Tibial artery (tissue), 4 donors: ENCODE measurements at regions not wholly inside any gene's neighbourhood (a gene's known extent, or its start where the extent isn't known, plus 50 kb on each side); places are given as distances from the start of the nearest gene placed in this dataset.

Source experiments
- DNase-seq, 2 donors: peaks; one replicate each; pipeline ENCODE4 v3.0.0-alpha.2; 2019
- H3K27ac ChIP-seq, 2 donors: fragments of 200-600 bp; sonication (generic) in 1 of 2; 1 replicate in 1 of 2; 2 replicates in 1 of 2; pipeline ENCODE4 v1.5.1; 2018 to 2019; ENCODE audit warnings: mild to moderate bottlenecking in 1 of 2
- H3K27me3 ChIP-seq, 2 donors: fragments of 200-600 bp; sonication (generic) in 1 of 2; one replicate each; pipeline versions ENCODE4 v1.5.1 to v1.6.0; 2016 to 2019
- H3K36me3 ChIP-seq, 3 donors: fragments of 200-600 bp; sonication (generic) in 2 of 3; one replicate each; pipeline ENCODE4 v1.5.1; 2016 to 2019; ENCODE audit warnings: mild to moderate bottlenecking in 2 of 3
- H3K4me1 ChIP-seq, 4 donors: fragments of 200-600 bp; sonication (generic) in 2 of 4; 1 replicate in 3 of 4; 2 replicates in 1 of 4; pipeline ENCODE4 v1.5.1; 2016 to 2019
- H3K4me3 ChIP-seq, 2 donors: fragments of 200-600 bp; sonication (generic) in 1 of 2; 1 replicate in 1 of 2; 2 replicates in 1 of 2; pipeline ENCODE4 v1.5.1; 2018 to 2019; ENCODE audit warnings: mild to moderate bottlenecking in 2 of 2
- H3K9me3 ChIP-seq, 3 donors: fragments of 200-600 bp; sonication (generic) in 1 of 3; one replicate each; pipeline ENCODE4 v1.5.1; 2016 to 2019
- intact Hi-C: fragments of 100-400 bp; cut with DNase I; formaldehyde crosslinking; loops from one replicate; pipeline ENCODE4 v1.15.0; 2023; ENCODE audit warnings: low total_unique reads
- TF ChIP-seq, protein P1 (sequence below), 2 experiments: fragments of 200-600 bp in 1 of 2; fragments of 450-650 bp in 1 of 2; IDR thresholded peaks; one replicate each; pipeline ENCODE4 v1.5.1; 2017 to 2019; ENCODE audit warnings: antibody characterized with exemption in 2 of 2, mild to moderate bottlenecking in 1 of 2, moderate library complexity in 1 of 2

- TF ChIP-seq, protein P1, sequence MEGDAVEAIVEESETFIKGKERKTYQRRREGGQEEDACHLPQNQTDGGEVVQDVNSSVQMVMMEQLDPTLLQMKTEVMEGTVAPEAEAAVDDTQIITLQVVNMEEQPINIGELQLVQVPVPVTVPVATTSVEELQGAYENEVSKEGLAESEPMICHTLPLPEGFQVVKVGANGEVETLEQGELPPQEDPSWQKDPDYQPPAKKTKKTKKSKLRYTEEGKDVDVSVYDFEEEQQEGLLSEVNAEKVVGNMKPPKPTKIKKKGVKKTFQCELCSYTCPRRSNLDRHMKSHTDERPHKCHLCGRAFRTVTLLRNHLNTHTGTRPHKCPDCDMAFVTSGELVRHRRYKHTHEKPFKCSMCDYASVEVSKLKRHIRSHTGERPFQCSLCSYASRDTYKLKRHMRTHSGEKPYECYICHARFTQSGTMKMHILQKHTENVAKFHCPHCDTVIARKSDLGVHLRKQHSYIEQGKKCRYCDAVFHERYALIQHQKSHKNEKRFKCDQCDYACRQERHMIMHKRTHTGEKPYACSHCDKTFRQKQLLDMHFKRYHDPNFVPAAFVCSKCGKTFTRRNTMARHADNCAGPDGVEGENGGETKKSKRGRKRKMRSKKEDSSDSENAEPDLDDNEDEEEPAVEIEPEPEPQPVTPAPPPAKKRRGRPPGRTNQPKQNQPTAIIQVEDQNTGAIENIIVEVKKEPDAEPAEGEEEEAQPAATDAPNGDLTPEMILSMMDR (IDR thresholded peaks at IDR 0.05), result no peak
- no peak overlapping the region for H3K27ac ChIP-seq
- DNase-seq, result no peak
- H3K4me3 ChIP-seq, result no peak overlapping the region
- peaks cover 0 to 21% (median 20%) of the 10 kb centered on the region in 3 donors for H3K9me3 ChIP-seq
- peaks cover 0 to 20% (median 8%) of the 10 kb centered on the region in 4 donors for H3K4me1 ChIP-seq
- intact Hi-C loops, result no loop called here
- peaks cover 0 to 94% of the 10 kb centered on the region in 2 donors for H3K27me3 ChIP-seq
- H3K36me3 ChIP-seq, result no peaks in the 10 kb centered on the region
Observed at GRCh38 chr7:1368184-1368681, 91.0 kb downstream of the MICALL2 start.

GRCh38 chr7:1368682-1369571 lies 90.3 kb downstream of the MICALL2 start:
- Histone ChIP-seq H3K36me3 (no peaks in the 10 kb centered on the region), H3K4me1 (peaks cover 0 to 20% (median 8%) of the 10 kb centered on the region in 4 donors), H3K9me3 (peaks cover 0 to 21% (median 20%) of the 10 kb centered on the region in 3 donors), H3K27ac (no peak overlapping the region), H3K4me3 (no peak overlapping the region), H3K27me3 (peaks cover 0 to 96% of the 10 kb centered on the region in 2 donors)
- no peak for DNase-seq
- intact Hi-C loops, result no loop called here
- TF ChIP-seq, protein P1 (IDR thresholded peaks at IDR 0.05), result no peak

- Histone ChIP-seq H3K4me3 (no peak overlapping the region), H3K4me1 (peaks cover 0 to 20% (median 8%) of the 10 kb centered on the region in 4 donors), H3K36me3 (no peaks in the 10 kb centered on the region), H3K9me3 (peaks cover 0 to 15% (median 12%) of the 10 kb centered on the region in 3 donors), H3K27ac (no peak overlapping the region), H3K27me3 (peaks cover 0 to 87% of the 10 kb centered on the region in 2 donors)
- no peak for DNase-seq
- intact Hi-C loops, result no loop called here
- TF ChIP-seq, protein P1 (IDR thresholded peaks at IDR 0.05), result no peak
Observed at GRCh38 chr7:1369916-1370657, 89.2 kb downstream of the MICALL2 start.

DNA sequence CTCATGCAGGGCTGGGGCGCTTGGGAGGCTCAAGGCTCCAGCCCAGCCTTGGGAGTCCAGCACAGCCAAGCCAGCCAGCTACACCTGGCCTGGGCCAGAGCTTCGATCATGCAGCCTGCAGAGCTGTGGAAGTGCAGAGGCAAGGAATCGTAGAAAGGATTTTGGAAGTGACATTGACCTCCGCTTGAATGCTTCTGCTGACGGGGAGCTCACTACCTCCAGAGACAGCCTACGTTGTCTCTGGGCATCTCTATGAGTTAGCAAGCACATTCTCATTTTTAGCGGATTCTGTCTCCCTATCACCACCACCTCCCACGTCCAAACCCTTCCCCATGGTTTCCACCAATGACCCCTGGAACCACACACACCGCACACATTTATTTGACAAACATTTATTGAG lies 88.5 kb downstream of the MICALL2 start:
- TF ChIP-seq, protein P1 (IDR thresholded peaks at IDR 0.05), result no peak
- Histone ChIP-seq H3K27ac (no peak overlapping the region), H3K4me1 (peaks cover 0 to 20% (median 8%) of the 10 kb centered on the region in 4 donors), H3K36me3 (no peaks in the 10 kb centered on the region), H3K4me3 (no peak overlapping the region), H3K27me3 (peaks cover 0 to 87% of the 10 kb centered on the region in 2 donors), H3K9me3 (peaks cover 0 to 9% (median 5%) of the 10 kb centered on the region in 3 donors)
- intact Hi-C loops, result no loop called here
- no peak for DNase-seq

GRCh38 chr7:1372063-1372462 lies 87.2 kb downstream of the MICALL2 start:
- Histone ChIP-seq H3K27ac (no peak overlapping the region), H3K27me3 (peaks cover 0 to 85% of the 10 kb centered on the region in 2 donors), H3K4me1 (peaks cover 0 to 19% (median 8%) of the 10 kb centered on the region in 4 donors), H3K4me3 (no peak overlapping the region), H3K36me3 (no peaks in the 10 kb centered on the region), H3K9me3 (no peaks in the 10 kb centered on the region)
- no peak for DNase-seq
- intact Hi-C loops, result no loop called here
- TF ChIP-seq, protein P1 (IDR thresholded peaks at IDR 0.05), result no peak
